A549 (cell line): ENCODE measurements at regions not wholly inside any gene's neighbourhood (a gene's known extent, or its start where the extent isn't known, plus 50 kb on each side); places are given as distances from the start of the nearest gene placed in this dataset.

Experiments
- BHLHE40 ChIP-seq: IDR thresholded peaks from 2 replicates; pipeline ENCODE4 v1.6.1; 2012; ENCODE audit warnings: low read depth, low read length, inconsistent platforms
- EP300 ChIP-seq, 2 experiments: fragments of >200 bp; sonication (Bioruptor Twin); formaldehyde crosslinking; IDR thresholded peaks; 2 replicates in 1 of 2; 3 replicates in 1 of 2; pipeline ENCODE4 v1.6.1; 2016 to 2017
- RAD21 ChIP-seq, 2 experiments: fragments of >200 bp in 1 of 2; sonication (Bioruptor Twin) in 1 of 2; formaldehyde crosslinking in 1 of 2; IDR thresholded peaks in 1 of 2; conservative IDR thresholded peaks in 1 of 2; 2 replicates in 1 of 2; 3 replicates in 1 of 2; pipeline ENCODE4 v1.6.1; 2012 to 2018; ENCODE audit warnings: inconsistent platforms in 1 of 2
- TF ChIP-seq, protein P1 (sequence below): fragments of >200 bp; sonication (Bioruptor Twin); formaldehyde crosslinking; IDR thresholded peaks from 3 replicates; pipeline ENCODE4 v1.5.1; 2016

DNA sequence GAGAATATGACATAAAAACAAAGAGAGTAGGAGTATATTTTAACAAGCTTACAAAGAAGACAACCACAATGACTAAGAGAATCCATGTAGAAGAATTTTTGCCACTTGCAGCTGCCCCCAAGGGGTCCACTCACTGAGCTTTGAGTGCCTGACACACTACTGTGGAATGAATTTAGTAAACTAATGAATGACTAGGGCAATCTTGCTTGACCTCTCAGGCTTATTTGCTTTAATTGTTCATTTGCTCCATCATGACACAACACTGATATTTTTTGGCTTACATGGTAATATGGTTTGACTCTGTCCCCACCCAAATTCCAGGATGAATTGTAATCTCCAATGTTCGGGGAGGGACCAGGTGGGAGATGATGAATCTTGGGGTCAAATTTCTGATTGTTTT, 249.1 kb upstream of the FAR2 start:
- TF ChIP-seq RAD21 (conservative IDR thresholded peaks at IDR 0.05 in 1 of 2, IDR thresholded peaks at IDR 0.05 in 1 of 2) (no peak), EP300 (IDR thresholded peaks at IDR 0.05) (no peak), BHLHE40 (no peak)
- TF ChIP-seq, protein P1, sequence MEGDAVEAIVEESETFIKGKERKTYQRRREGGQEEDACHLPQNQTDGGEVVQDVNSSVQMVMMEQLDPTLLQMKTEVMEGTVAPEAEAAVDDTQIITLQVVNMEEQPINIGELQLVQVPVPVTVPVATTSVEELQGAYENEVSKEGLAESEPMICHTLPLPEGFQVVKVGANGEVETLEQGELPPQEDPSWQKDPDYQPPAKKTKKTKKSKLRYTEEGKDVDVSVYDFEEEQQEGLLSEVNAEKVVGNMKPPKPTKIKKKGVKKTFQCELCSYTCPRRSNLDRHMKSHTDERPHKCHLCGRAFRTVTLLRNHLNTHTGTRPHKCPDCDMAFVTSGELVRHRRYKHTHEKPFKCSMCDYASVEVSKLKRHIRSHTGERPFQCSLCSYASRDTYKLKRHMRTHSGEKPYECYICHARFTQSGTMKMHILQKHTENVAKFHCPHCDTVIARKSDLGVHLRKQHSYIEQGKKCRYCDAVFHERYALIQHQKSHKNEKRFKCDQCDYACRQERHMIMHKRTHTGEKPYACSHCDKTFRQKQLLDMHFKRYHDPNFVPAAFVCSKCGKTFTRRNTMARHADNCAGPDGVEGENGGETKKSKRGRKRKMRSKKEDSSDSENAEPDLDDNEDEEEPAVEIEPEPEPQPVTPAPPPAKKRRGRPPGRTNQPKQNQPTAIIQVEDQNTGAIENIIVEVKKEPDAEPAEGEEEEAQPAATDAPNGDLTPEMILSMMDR = no peak
